OCI-LY7 (cell line): ENCODE measurements at regions not wholly inside any gene's neighbourhood (a gene's known extent, or its start where the extent isn't known, plus 50 kb on each side); places are given as distances from the start of the nearest gene placed in this dataset.

ENCODE experiments used
- BruUV-seq: library from RNA; stranded (reverse); fragments of 400-500 nt; replicated peaks from 2 replicates; lab custom pipeline; 2021; lab: Mats Ljungman, UMichigan
- CTCF ChIA-PET: fragments of 300-600 bp; sonication (Branson Sonifier 250); formaldehyde crosslinking; loops from one replicate; lab custom pipeline; 2022; ENCODE audit warnings: antibody characterized with exemption; ENCODE audit not compliant: unreplicated experiment; lab: Charles Lee
- POLR2A ChIA-PET: fragments of 300-600 bp; sonication (Branson Sonifier 250); formaldehyde crosslinking; loops from one replicate; lab custom pipeline; 2022; ENCODE audit warnings: antibody characterized with exemption; lab: Charles Lee
- DNase-seq: peaks from one replicate; pipeline ENCODE4 v3.0.0-alpha.2; 2015; ENCODE audit warnings: low spot score
- H2AFZ ChIP-seq: fragments of 200-600 bp; sonication (generic), shearing (Covaris generic); 2 replicates; pipeline ENCODE4 v1.6.1; 2014; ENCODE audit warnings: mild to moderate bottlenecking, antibody characterized with exemption, low read length, moderate library complexity
- H3K27ac ChIP-seq: fragments of 200-600 bp; sonication (generic); 2 replicates; pipeline ENCODE4 v1.5.1; 2014; ENCODE audit warnings: mixed run types, low read depth, mild to moderate bottlenecking, moderate library complexity, low read length, inconsistent platforms; ENCODE audit not compliant: poor library complexity, severe bottlenecking
- H3K36me3 ChIP-seq: fragments of 200-600 bp; sonication (generic); 2 replicates; pipeline ENCODE4 v1.6.1; 2014; ENCODE audit warnings: mild to moderate bottlenecking, antibody characterized with exemption, low read length, moderate library complexity, mixed read lengths; ENCODE audit not compliant: insufficient read depth
- H3K4me1 ChIP-seq: fragments of 200-600 bp; sonication (generic); 2 replicates; pipeline ENCODE4 v1.5.1; 2014; ENCODE audit warnings: mild to moderate bottlenecking, low read length; ENCODE audit not compliant: insufficient read depth, poor library complexity, severe bottlenecking
- H3K4me2 ChIP-seq: fragments of 200-600 bp; sonication (generic); 2 replicates; pipeline ENCODE4 v1.6.1; 2014; ENCODE audit warnings: mild to moderate bottlenecking, low read length
- H3K4me3 ChIP-seq: fragments of 200-600 bp; sonication (generic); 2 replicates; pipeline ENCODE4 v1.5.1; 2014; ENCODE audit warnings: mild to moderate bottlenecking, low read depth, low read length; ENCODE audit not compliant: poor library complexity, severe bottlenecking
- H3K79me2 ChIP-seq: fragments of 200-600 bp; sonication (generic); 2 replicates; pipeline ENCODE4 v1.6.1; 2016; ENCODE audit warnings: low read depth, mild to moderate bottlenecking, low read length, moderate library complexity, mixed read lengths; ENCODE audit not compliant: insufficient read depth
- H3K9me2 ChIP-seq: fragments of 200-600 bp; sonication (generic); 2 replicates; pipeline ENCODE4 v1.6.1; 2016; ENCODE audit warnings: mild to moderate bottlenecking, low read length, mixed read lengths; ENCODE audit not compliant: insufficient read depth
- H3K9me3 ChIP-seq: fragments of 200-600 bp; sonication (generic); 2 replicates; pipeline ENCODE4 v1.6.1; 2014; ENCODE audit warnings: mild to moderate bottlenecking, mixed run types, low read length, mixed read lengths
- H4K20me1 ChIP-seq: fragments of 200-600 bp; sonication (generic); 2 replicates; pipeline ENCODE4 v1.6.1; 2014; ENCODE audit warnings: mild to moderate bottlenecking, antibody characterized with exemption, low read length, moderate library complexity, mixed read lengths; ENCODE audit not compliant: insufficient read depth
- EZH2phosphoT487 ChIP-seq: fragments of 200-600 bp; sonication (generic); IDR thresholded peaks from 2 replicates; pipeline ENCODE4 v1.6.1; 2018; ENCODE audit warnings: low read depth, borderline replicate concordance, mild to moderate bottlenecking, mixed run types, antibody characterized with exemption, low read length, moderate library complexity, mixed read lengths
- intact Hi-C: fragments of 100-400 bp; cut with micrococcal nuclease; formaldehyde crosslinking; loops from one replicate; pipeline ENCODE4 v1.10.0; 2022; ENCODE audit not compliant: unreplicated experiment
- TF ChIP-seq, protein P1 (sequence below): fragments of 200-600 bp; sonication (generic); conservative IDR thresholded peaks from 2 replicates; pipeline ENCODE4 v1.5.1; 2014; ENCODE audit warnings: mild to moderate bottlenecking, antibody characterized with exemption, low read length, moderate library complexity, mixed read lengths

DNA sequence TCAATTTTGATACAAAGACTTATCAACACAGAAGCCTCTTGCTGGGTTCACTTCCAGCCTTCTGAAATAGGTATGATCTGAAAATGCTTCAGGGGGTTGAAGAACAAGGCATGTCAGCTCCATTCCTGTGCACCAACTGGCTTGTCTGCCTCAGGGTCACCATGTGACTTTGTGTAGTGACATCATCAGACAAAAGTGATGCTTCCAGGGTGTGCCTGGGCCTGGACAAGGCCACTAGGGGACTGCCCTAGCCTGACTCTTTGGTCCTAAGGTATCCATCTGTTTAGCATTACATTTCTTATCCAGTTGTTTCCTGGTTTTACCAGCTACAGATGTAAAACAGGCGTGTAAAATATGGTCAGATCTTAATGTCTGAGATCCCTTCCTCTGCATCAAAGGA is 155.6 kb downstream of the CAND1 start:
- CTCF ChIA-PET = no interaction called here

DNA sequence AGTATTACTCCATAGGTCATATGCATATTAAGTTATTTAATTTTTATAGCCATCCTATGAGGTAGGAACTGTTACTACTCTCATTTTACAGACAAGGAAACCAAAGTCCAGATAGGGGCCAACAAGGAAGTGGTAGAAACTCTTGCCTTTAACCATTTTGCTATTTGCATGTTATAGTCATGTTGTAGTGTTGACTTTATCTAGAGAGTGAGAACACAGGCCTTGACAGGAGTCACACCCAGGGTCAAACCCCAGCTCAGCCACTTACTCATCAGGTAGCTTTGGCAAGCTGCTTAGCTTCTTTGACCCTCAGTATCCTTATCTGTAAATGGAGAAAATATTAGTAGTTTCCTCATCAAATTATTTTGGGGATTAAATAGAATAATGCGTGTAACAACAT is 156.2 kb downstream of the CAND1 start:
- no peaks in the 10 kb centered on the region for H3K79me2 ChIP-seq
- H3K4me3 ChIP-seq = no peak overlapping the region
- DNase-seq = no peak
- no peaks in the 10 kb centered on the region for H3K9me2 ChIP-seq
- H3K36me3 ChIP-seq = no peaks in the 10 kb centered on the region
- no peaks in the 10 kb centered on the region for H3K4me1 ChIP-seq
- CTCF ChIA-PET = no interaction called here
- no peaks in the 10 kb centered on the region for H3K9me3 ChIP-seq
- H4K20me1 ChIP-seq = no peaks in the 10 kb centered on the region
- H3K4me2 ChIP-seq = no peak overlapping the region
- POLR2A ChIA-PET = no interaction called here
- no peak overlapping the region for H2AFZ ChIP-seq
- no TSS peak for BruUV-seq
- TF ChIP-seq EZH2phosphoT487 = no peak
- TF ChIP-seq, protein P1, sequence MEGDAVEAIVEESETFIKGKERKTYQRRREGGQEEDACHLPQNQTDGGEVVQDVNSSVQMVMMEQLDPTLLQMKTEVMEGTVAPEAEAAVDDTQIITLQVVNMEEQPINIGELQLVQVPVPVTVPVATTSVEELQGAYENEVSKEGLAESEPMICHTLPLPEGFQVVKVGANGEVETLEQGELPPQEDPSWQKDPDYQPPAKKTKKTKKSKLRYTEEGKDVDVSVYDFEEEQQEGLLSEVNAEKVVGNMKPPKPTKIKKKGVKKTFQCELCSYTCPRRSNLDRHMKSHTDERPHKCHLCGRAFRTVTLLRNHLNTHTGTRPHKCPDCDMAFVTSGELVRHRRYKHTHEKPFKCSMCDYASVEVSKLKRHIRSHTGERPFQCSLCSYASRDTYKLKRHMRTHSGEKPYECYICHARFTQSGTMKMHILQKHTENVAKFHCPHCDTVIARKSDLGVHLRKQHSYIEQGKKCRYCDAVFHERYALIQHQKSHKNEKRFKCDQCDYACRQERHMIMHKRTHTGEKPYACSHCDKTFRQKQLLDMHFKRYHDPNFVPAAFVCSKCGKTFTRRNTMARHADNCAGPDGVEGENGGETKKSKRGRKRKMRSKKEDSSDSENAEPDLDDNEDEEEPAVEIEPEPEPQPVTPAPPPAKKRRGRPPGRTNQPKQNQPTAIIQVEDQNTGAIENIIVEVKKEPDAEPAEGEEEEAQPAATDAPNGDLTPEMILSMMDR = no peak
- no peak overlapping the region for H3K27ac ChIP-seq
- intact Hi-C loops = no loop called here

More for the DNA sequence above, 155.6 kb downstream of the CAND1 start:
- Histone ChIP-seq H3K36me3 (no peaks in the 10 kb centered on the region), H2AFZ (no peak overlapping the region), H3K9me3 (no peaks in the 10 kb centered on the region), H3K79me2 (no peaks in the 10 kb centered on the region), H3K4me1 (no peaks in the 10 kb centered on the region), H3K4me2 (no peak overlapping the region), H3K27ac (no peak overlapping the region), H3K4me3 (no peak overlapping the region), H3K9me2 (no peaks in the 10 kb centered on the region), H4K20me1 (no peaks in the 10 kb centered on the region)
- BruUV-seq = no TSS peak
- TF ChIP-seq EZH2phosphoT487 = no peak
- TF ChIP-seq, protein P1 = no peak
- POLR2A ChIA-PET = interaction anchor here (0.6 kb wide), 1 partner anchor 1158 kb away, joined by 4 read pairs; no protein-coding TSS in a partner anchor
- intact Hi-C loops = no loop called here
- no peak for DNase-seq

DNA sequence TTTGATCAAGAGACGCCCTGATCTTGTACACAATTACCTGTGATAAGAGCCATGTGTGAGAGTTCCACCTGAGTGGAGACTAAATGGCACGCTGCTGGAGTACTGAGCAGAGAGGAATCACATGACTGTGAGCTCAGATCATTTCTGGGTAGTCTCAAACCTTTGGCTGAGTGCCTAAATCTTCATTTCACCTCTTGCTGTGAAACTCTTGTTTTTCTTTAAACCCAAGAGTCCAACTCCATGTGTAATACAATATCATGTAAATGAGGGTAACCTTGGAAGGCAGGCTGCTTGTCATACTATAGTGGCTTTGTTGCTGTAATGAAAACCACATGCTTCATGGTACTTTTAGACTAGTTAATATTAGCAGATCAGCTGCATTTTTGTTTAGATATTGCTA is 156.9 kb downstream of the CAND1 start:
- Histone ChIP-seq H3K4me2 (no peak overlapping the region), H3K9me3 (no peaks in the 10 kb centered on the region), H3K27ac (no peak overlapping the region), H3K36me3 (no peaks in the 10 kb centered on the region), H3K9me2 (no peaks in the 10 kb centered on the region), H2AFZ (no peak overlapping the region), H3K4me1 (no peaks in the 10 kb centered on the region), H3K79me2 (no peaks in the 10 kb centered on the region), H3K4me3 (no peak overlapping the region), H4K20me1 (no peaks in the 10 kb centered on the region)
- DNase-seq = no peak
- intact Hi-C loops = no loop called here
- no peak for TF ChIP-seq EZH2phosphoT487
- TF ChIP-seq, protein P1 = no peak
- BruUV-seq = no TSS peak
- ChIA-PET POLR2A (no interaction called here), CTCF (no interaction called here)
